ENCODE measurements at regions not wholly inside any gene's neighbourhood (a gene's known extent, or its start where the extent isn't known, plus 50 kb on each side); places are given as distances from the start of the nearest gene placed in this dataset.

- in situ Hi-C loops (cut with HindIII; ENCODE audit: low sequenced_read_pairs): no loop called here
- no peak overlapping the region for H3K4me3 ChIP-seq (ENCODE audit: low read depth, low read length)
- TF ChIP-seq, protein P1, sequence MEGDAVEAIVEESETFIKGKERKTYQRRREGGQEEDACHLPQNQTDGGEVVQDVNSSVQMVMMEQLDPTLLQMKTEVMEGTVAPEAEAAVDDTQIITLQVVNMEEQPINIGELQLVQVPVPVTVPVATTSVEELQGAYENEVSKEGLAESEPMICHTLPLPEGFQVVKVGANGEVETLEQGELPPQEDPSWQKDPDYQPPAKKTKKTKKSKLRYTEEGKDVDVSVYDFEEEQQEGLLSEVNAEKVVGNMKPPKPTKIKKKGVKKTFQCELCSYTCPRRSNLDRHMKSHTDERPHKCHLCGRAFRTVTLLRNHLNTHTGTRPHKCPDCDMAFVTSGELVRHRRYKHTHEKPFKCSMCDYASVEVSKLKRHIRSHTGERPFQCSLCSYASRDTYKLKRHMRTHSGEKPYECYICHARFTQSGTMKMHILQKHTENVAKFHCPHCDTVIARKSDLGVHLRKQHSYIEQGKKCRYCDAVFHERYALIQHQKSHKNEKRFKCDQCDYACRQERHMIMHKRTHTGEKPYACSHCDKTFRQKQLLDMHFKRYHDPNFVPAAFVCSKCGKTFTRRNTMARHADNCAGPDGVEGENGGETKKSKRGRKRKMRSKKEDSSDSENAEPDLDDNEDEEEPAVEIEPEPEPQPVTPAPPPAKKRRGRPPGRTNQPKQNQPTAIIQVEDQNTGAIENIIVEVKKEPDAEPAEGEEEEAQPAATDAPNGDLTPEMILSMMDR (IDR thresholded peaks at IDR 0.05; ENCODE audit: low read depth, low read length): no peak
- DNase-seq (ENCODE audit: low read depth, low spot score): no peak
These were observed 54.0 kb downstream of the C11orf91 start for GRCh38 chr11:33646629-33647028.

- no peak for DNase-seq (ENCODE audit: low read depth, low spot score)
- TF ChIP-seq, protein P1 (IDR thresholded peaks at IDR 0.05; ENCODE audit: low read depth, low read length): no peak
- no peak overlapping the region for H3K4me3 ChIP-seq (ENCODE audit: low read depth, low read length)
- in situ Hi-C loops (cut with HindIII; ENCODE audit: low sequenced_read_pairs): no loop called here
These were observed 54.5 kb downstream of the C11orf91 start for GRCh38 chr11:33646168-33646567.

DNA sequence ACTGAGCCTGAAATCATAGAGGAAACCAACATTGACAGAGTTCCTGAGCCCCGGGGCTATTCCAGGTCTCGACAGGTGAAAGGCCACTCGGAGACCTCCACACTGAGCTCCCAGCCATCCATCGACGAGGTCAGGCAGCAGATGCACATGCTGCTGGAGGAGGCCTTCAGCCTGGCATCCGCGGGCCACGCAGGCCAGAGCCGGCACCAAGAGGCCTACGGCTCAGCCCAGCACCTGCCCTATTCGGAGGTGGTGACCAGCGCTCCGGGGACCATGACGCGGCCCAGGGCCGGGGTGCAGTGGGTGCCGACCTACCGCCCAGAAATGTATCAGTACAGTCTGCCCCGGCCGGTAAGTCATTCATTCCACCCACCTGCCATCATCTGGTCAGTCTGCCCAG is 54.9 kb downstream of the C11orf91 start:
- TF ChIP-seq, protein P1 (IDR thresholded peaks at IDR 0.05; ENCODE audit: low read depth, low read length): no peak
- H3K4me3 ChIP-seq (ENCODE audit: low read depth, low read length): no peak overlapping the region
- in situ Hi-C loops (cut with HindIII; ENCODE audit: low sequenced_read_pairs): no loop called here
- DNase-seq (ENCODE audit: low read depth, low spot score): no peak

GRCh38 chr11:33643167-33643824 is 57.3 kb downstream of the C11orf91 start:
- H3K4me3 ChIP-seq (ENCODE audit: low read depth, low read length): no peak overlapping the region
- TF ChIP-seq, protein P1 (IDR thresholded peaks at IDR 0.05; ENCODE audit: low read depth, low read length): no peak
- no peak for DNase-seq (ENCODE audit: low read depth, low spot score)
- in situ Hi-C loops (cut with HindIII; ENCODE audit: low sequenced_read_pairs): no loop called here

DNA sequence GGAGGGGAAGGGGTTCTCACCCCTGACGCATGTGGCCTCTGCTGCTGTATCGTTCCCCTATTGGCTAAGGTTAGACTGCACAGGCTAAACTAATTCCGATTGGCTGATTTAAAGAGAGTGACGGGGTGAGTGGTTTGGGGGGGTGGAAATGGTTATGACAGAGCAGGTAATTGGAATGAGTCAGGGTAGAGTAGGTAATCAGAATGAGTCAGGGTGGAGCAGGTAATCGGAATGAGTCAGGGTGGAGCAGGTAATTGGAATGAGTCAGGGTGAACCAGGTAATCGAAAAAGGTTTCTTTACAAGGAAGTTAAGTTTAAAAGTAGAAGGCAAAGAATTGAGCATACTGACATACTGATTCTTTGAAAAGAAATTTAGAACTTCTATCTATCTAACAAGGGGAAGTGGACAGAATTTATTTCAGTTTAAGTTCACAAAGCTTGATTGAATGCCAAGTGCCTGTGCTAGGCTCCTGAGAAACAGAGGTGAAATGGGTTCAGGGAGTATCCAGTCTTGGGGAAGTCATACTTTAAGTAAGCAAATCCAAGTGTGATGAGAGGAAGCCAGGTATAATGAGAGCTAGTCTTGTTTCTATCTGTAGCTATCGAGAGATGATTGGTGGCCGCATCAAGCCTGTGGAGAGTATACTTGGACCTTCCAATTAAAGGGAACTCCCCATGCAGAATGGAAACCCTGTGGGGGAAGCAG is 58.0 kb downstream of the C11orf91 start:
- DNase-seq (ENCODE audit: low read depth, low spot score): no peak
- H3K4me3 ChIP-seq (ENCODE audit: low read depth, low read length): no peak overlapping the region
- TF ChIP-seq, protein P1 (IDR thresholded peaks at IDR 0.05; ENCODE audit: low read depth, low read length): no peak
- in situ Hi-C loops (cut with HindIII; ENCODE audit: low sequenced_read_pairs): no loop called here

- TF ChIP-seq, protein P1 (IDR thresholded peaks at IDR 0.05; ENCODE audit: low read depth, low read length): no peak
- DNase-seq (ENCODE audit: low read depth, low spot score): no peak
- in situ Hi-C loops (cut with HindIII; ENCODE audit: low sequenced_read_pairs): no loop called here
- no peak overlapping the region for H3K4me3 ChIP-seq (ENCODE audit: low read depth, low read length)
These were observed 59.8 kb downstream of the C11orf91 start for GRCh38 chr11:33640730-33641371.
